ENCODE measurements at regions not wholly inside any gene's neighbourhood (a gene's known extent, or its start where the extent isn't known, plus 50 kb on each side); places are given as distances from the start of the nearest gene placed in this dataset.

GRCh38 chr6:137650720-137651119 lies 156.5 kb upstream of the OLIG3 start:
- TF ChIP-seq POLR2A (IDR thresholded peaks at IDR 0.05) = no peak
- no peaks in the 10 kb centered on the region for H3K36me3 ChIP-seq
- no peak for ATAC-seq
- no peaks in the 10 kb centered on the region for H3K27me3 ChIP-seq
- H3K4me3 ChIP-seq = no peak overlapping the region
- no peak overlapping the region for H3K27ac ChIP-seq
- peaks cover 0 to 4% (median 0%) of the 10 kb centered on the region in 3 donors for H3K4me1 ChIP-seq
- H3K9me3 ChIP-seq = peaks cover 0 to 34% (median 0%) of the 10 kb centered on the region in 3 donors

GRCh38 chr6:137651178-137651577 lies 157.0 kb upstream of the OLIG3 start:
- Histone ChIP-seq H3K27ac (no peak overlapping the region), H3K4me3 (no peak overlapping the region), H3K4me1 (peaks cover 0 to 4% (median 0%) of the 10 kb centered on the region in 3 donors), H3K27me3 (no peaks in the 10 kb centered on the region), H3K36me3 (no peaks in the 10 kb centered on the region), H3K9me3 (peaks cover 0 to 39% (median 0%) of the 10 kb centered on the region in 3 donors)
- ATAC-seq = no peak
- WGBS, 2 donors (ENCODE audit: low coverage in 1 of 2) = 42 to 63% methylated on average over 4 of the region's 4 CpGs
- no peak for TF ChIP-seq POLR2AphosphoS5 (IDR thresholded peaks at IDR 0.05)
- TF ChIP-seq EP300 (IDR thresholded peaks at IDR 0.05) = no peak
- TF ChIP-seq POLR2A (IDR thresholded peaks at IDR 0.05) = no peak
- no peak for TF ChIP-seq CTCF (IDR thresholded peaks at IDR 0.05)

GRCh38 chr6:137651591-137652335 lies 157.6 kb upstream of the OLIG3 start:
- TF ChIP-seq EP300 (IDR thresholded peaks at IDR 0.05) = no peak
- TF ChIP-seq CTCF (IDR thresholded peaks at IDR 0.05) = no peak
- no peak for TF ChIP-seq POLR2AphosphoS5 (IDR thresholded peaks at IDR 0.05)
- TF ChIP-seq POLR2A (IDR thresholded peaks at IDR 0.05) = no peak
- Histone ChIP-seq H3K27me3 (no peaks in the 10 kb centered on the region), H3K4me3 (no peak overlapping the region), H3K36me3 (no peaks in the 10 kb centered on the region), H3K4me1 (peaks cover 0 to 4% (median 0%) of the 10 kb centered on the region in 3 donors), H3K27ac (no peak overlapping the region), H3K9me3 (peaks cover 0 to 40% (median 0%) of the 10 kb centered on the region in 3 donors)
- no peak for ATAC-seq
- WGBS, 2 donors (ENCODE audit: low coverage in 1 of 2) = 91 to 94% methylated on average over 9 of the region's 9 CpGs

GRCh38 chr6:137652961-137653705 lies 158.9 kb upstream of the OLIG3 start:
- WGBS, 2 donors (ENCODE audit: low coverage in 1 of 2) = 85 to 88% methylated on average over 2 of the region's 3 CpGs
- H3K27me3 ChIP-seq = no peaks in the 10 kb centered on the region
- no peak overlapping the region for H3K4me3 ChIP-seq
- TF ChIP-seq POLR2AphosphoS5 (IDR thresholded peaks at IDR 0.05) = no peak
- TF ChIP-seq POLR2A (IDR thresholded peaks at IDR 0.05) = no peak
- no peak for TF ChIP-seq EP300 (IDR thresholded peaks at IDR 0.05)
- TF ChIP-seq CTCF (IDR thresholded peaks at IDR 0.05) = no peak
- H3K36me3 ChIP-seq = no peaks in the 10 kb centered on the region
- H3K4me1 ChIP-seq = peaks cover 0 to 4% (median 0%) of the 10 kb centered on the region in 3 donors
- H3K27ac ChIP-seq = no peak overlapping the region
- H3K9me3 ChIP-seq = peaks cover 0 to 40% (median 0%) of the 10 kb centered on the region in 3 donors
- ATAC-seq = no peak

GRCh38 chr6:137653706-137654059 lies 159.5 kb upstream of the OLIG3 start:
- TF ChIP-seq CTCF (IDR thresholded peaks at IDR 0.05) (no peak), POLR2A (IDR thresholded peaks at IDR 0.05) (no peak)
- H3K27me3 ChIP-seq = no peaks in the 10 kb centered on the region
- WGBS, 2 donors (ENCODE audit: low coverage in 1 of 2) = 93 to 94% methylated on average over 3 of the region's 3 CpGs
- no peak for ATAC-seq
- H3K36me3 ChIP-seq = no peaks in the 10 kb centered on the region
- peaks cover 0 to 40% (median 0%) of the 10 kb centered on the region in 3 donors for H3K9me3 ChIP-seq
- no peak overlapping the region for H3K4me3 ChIP-seq
- H3K4me1 ChIP-seq = no peaks in the 10 kb centered on the region
- H3K27ac ChIP-seq = no peak overlapping the region

Data from gastroesophageal sphincter (tissue), 4 donors.